K562 (cell line): ENCODE measurements at regions not wholly inside any gene's neighbourhood (a gene's known extent, or its start where the extent isn't known, plus 50 kb on each side); places are given as distances from the start of the nearest gene placed in this dataset.

Experiments
- ARID3A ChIP-seq: IDR thresholded peaks from 2 replicates; pipeline ENCODE4 v1.6.1; 2012; ENCODE audit warnings: low read depth, low read length, improper control_type of control experiment, borderline replicate concordance
- BCOR ChIP-seq: fragments of 450-650 bp; IDR thresholded peaks from 2 replicates; pipeline ENCODE4 v1.6.1; 2016
- BMI1 ChIP-seq: fragments of 150-350 bp; IDR thresholded peaks from 2 replicates; pipeline ENCODE4 v1.6.1; 2014; ENCODE audit warnings: low read length
- CHD4 ChIP-seq: fragments of 200-600 bp; sonication (generic); IDR thresholded peaks from 3 replicates; pipeline ENCODE4 v1.6.1; 2012; ENCODE audit warnings: low read depth, mild to moderate bottlenecking, mixed read lengths, low read length, inconsistent platforms; ENCODE audit not compliant: insufficient read depth, insufficient replicate concordance, poor library complexity, severe bottlenecking
- ERF ChIP-seq: fragments of 450-650 bp; formaldehyde crosslinking; IDR thresholded peaks from 2 replicates; pipeline ENCODE4 v1.4.0; 2020; ENCODE audit warnings: mild to moderate bottlenecking, mixed read lengths
- FOXO4 ChIP-seq: fragments of 450-650 bp; formaldehyde crosslinking; IDR thresholded peaks from 2 replicates; pipeline ENCODE4 v1.4.0; 2020; ENCODE audit warnings: mild to moderate bottlenecking, moderate library complexity
- GATAD2B ChIP-seq: fragments of 450-650 bp; IDR thresholded peaks from 2 replicates; pipeline ENCODE4 v1.6.1; 2017; ENCODE audit warnings: mild to moderate bottlenecking, borderline replicate concordance
- KDM4B ChIP-seq, 2 experiments: fragments of 450-650 bp in 1 of 2; sonication (generic) in 1 of 2; IDR thresholded peaks; 2 replicates each; pipeline ENCODE4 v1.6.1; 2016 to 2017; ENCODE audit warnings: borderline replicate concordance in 2 of 2, antibody characterized with exemption in 1 of 2, low read depth in 1 of 2, mild to moderate bottlenecking in 1 of 2
- MTA1 ChIP-seq: fragments of 450-650 bp; IDR thresholded peaks from 2 replicates; pipeline ENCODE4 v1.6.1; 2017; ENCODE audit warnings: borderline replicate concordance
- NCOA1 ChIP-seq: fragments of 450-650 bp; IDR thresholded peaks from 2 replicates; pipeline ENCODE4 v1.6.1; 2016; ENCODE audit warnings: low read depth
- NFE2L1 ChIP-seq: fragments of 450-650 bp; IDR thresholded peaks from 2 replicates; pipeline ENCODE4 v1.6.1; 2016; ENCODE audit warnings: missing genetic modification characterization, low read depth, mild to moderate bottlenecking, missing compliant biosample characterization, moderate library complexity, borderline replicate concordance
- POLR2AphosphoS5 ChIP-seq: IDR thresholded peaks from 2 replicates; pipeline ENCODE4 v1.6.1; 2011; ENCODE audit warnings: mild to moderate bottlenecking, low read depth, low read length, moderate library complexity; ENCODE audit not compliant: control insufficient read depth, insufficient read depth
- RBM15 ChIP-seq: fragments of 200-400 bp; formaldehyde crosslinking; IDR thresholded peaks from 2 replicates; pipeline ENCODE4 v1.6.1; 2018; ENCODE audit warnings: mild to moderate bottlenecking, low read length, moderate library complexity; ENCODE audit not compliant: insufficient read depth
- RFX7 ChIP-seq: fragments of 250-450 bp; sonication (Bioruptor Pico); IDR thresholded peaks from 2 replicates; pipeline ENCODE4 v1.5.1; 2021; ENCODE audit warnings: mild to moderate bottlenecking
- RHOXF2B ChIP-seq: fragments of 250-450 bp; sonication (Bioruptor Pico); conservative IDR thresholded peaks from 2 replicates; pipeline ENCODE4 v1.5.1; 2021
- SMARCA5 ChIP-seq: fragments of 450-650 bp; IDR thresholded peaks from 2 replicates; pipeline ENCODE4 v1.6.1; 2016
- ZBED1 ChIP-seq: IDR thresholded peaks from 2 replicates; pipeline ENCODE4 v1.6.1; 2014
- ZFPM2 ChIP-seq: fragments of 250-450 bp; sonication (Bioruptor Pico); IDR thresholded peaks from 2 replicates; pipeline ENCODE4 v1.5.1; 2022; ENCODE audit warnings: mild to moderate bottlenecking
- ZNF717 ChIP-seq: fragments of 250-450 bp; sonication (Bioruptor Pico); IDR thresholded peaks from 2 replicates; pipeline ENCODE4 v1.5.0; 2021
- ZNF79 ChIP-seq: fragments of 250-450 bp; sonication (Bioruptor Pico); IDR thresholded peaks from 2 replicates; pipeline ENCODE4 v1.4.0; 2020; ENCODE audit warnings: low read depth, mild to moderate bottlenecking, moderate library complexity

GRCh38 chr22:49500076-49500460 lies 327.6 kb downstream of the BRD1 start (continued):
- TF ChIP-seq BCOR (peak; percentile 86), ZNF79 (CRISPR knock-in tag) (no peak), ZFPM2 (CRISPR knock-in tag) (peak; percentile 67; the same call in 1 of the 2 replicates), MTA1 (peak; percentile 93), RFX7 (CRISPR knock-in tag) (no peak), ZNF717 (CRISPR knock-in tag) (no peak), FOXO4 (CRISPR knock-in tag) (no peak), NFE2L1 (no peak), RBM15 (no peak), NCOA1 (no peak), RHOXF2B (CRISPR knock-in tag) (no peak), ZBED1 (no peak), KDM4B (IDR thresholded peaks at IDR 0.05; ENCODE audit: borderline replicate concordance in 2 of 2, low read depth in 1 of 2) (no peak), POLR2AphosphoS5 (no peak), SMARCA5 (peak; percentile 18; the same call in 1 of the 2 replicates), BMI1 (no peak), ARID3A (no peak), CHD4 (no peak), ERF (no peak), GATAD2B (peak; percentile 96)
